Endothelial cell of umbilical vein (primary cell): ENCODE measurements at regions not wholly inside any gene's neighbourhood (a gene's known extent, or its start where the extent isn't known, plus 50 kb on each side); places are given as distances from the start of the nearest gene placed in this dataset.

Experiments
- BruUV-seq: library from RNA; stranded (reverse); fragments of 400-500 nt; replicated peaks from 2 replicates; lab custom pipeline; 2021; lab: Mats Ljungman, UMichigan
- CTCF ChIA-PET: fragments of 300-600, 350-600 bp; sonication (Branson Sonifier 250); formaldehyde crosslinking; loops from one replicate; lab custom pipeline; 2021; ENCODE audit warnings: antibody characterized with exemption, inconsistent platforms; lab: Charles Lee
- POLR2A ChIA-PET: fragments of 300-600, 350-600 bp; sonication (Branson Sonifier 250); formaldehyde crosslinking; loops from one replicate; lab custom pipeline; 2021; ENCODE audit warnings: antibody characterized with exemption, inconsistent platforms; lab: Charles Lee
- DNase-seq: peaks from one replicate; pipeline ENCODE4 v3.0.0-alpha.2; 2011; ENCODE audit warnings: low read depth, low spot score
- FAIRE-seq: peaks from 2 replicates; lab custom pipeline; 2011; peaks lifted over from hg19 to GRCh38; lab: Jason Lieb, UNC
- H2AFZ ChIP-seq: 2 replicates; pipeline ENCODE4 v1.6.0; 2012; ENCODE audit warnings: low read depth, low read length, control low read depth, inconsistent platforms
- H3K27ac ChIP-seq: 2 replicates; pipeline ENCODE4 v1.5.1; 2011; ENCODE audit warnings: low read depth, mild to moderate bottlenecking, control low read depth, low read length, moderate library complexity; ENCODE audit not compliant: insufficient read depth
- H3K27me3 ChIP-seq, 2 experiments: 2 replicates each; pipeline versions ENCODE4 v1.6.0 to v1.6.1; 2011; ENCODE audit warnings: low read length in 2 of 2, mixed read lengths in 1 of 2; ENCODE audit not compliant: control insufficient read depth in 2 of 2, insufficient read depth in 2 of 2
- H3K36me3 ChIP-seq, 2 experiments: 2 replicates in 1 of 2; 3 replicates in 1 of 2; pipeline ENCODE4 v1.5.1; 2011; ENCODE audit warnings: low read length in 2 of 2, mild to moderate bottlenecking in 1 of 2, moderate library complexity in 1 of 2; ENCODE audit not compliant: control insufficient read depth in 2 of 2, insufficient read depth in 2 of 2; ENCODE audit errors: extremely low read depth in 1 of 2
- H3K4me1 ChIP-seq: 3 replicates; pipeline ENCODE4 v1.5.1; 2011; ENCODE audit warnings: mild to moderate bottlenecking, low read length; ENCODE audit not compliant: control insufficient read depth, insufficient read depth; ENCODE audit errors: extremely low read depth
- H3K4me2 ChIP-seq: 2 replicates; pipeline ENCODE4 v1.6.1; 2011; ENCODE audit warnings: low read length, control low read depth, mixed read lengths; ENCODE audit not compliant: insufficient read depth
- H3K4me3 ChIP-seq, 3 experiments: fragments of 200-600 bp in 1 of 3; sonication (generic), shearing (Covaris generic) in 1 of 3; replicated peaks in 1 of 3; 2 replicates each; pipeline ENCODE4 v1.5.1; 2011 to 2016; ENCODE audit warnings: control low read depth in 3 of 3, low read length in 3 of 3, mild to moderate bottlenecking in 2 of 3, inconsistent platforms in 1 of 3, low read depth in 1 of 3, moderate library complexity in 1 of 3; ENCODE audit not compliant: insufficient read depth in 1 of 3
- H3K79me2 ChIP-seq: 2 replicates; pipeline ENCODE4 v1.6.0; 2012; ENCODE audit warnings: low read length, inconsistent platforms; ENCODE audit not compliant: control insufficient read depth, insufficient read depth
- H3K9ac ChIP-seq: replicated peaks from 2 replicates; pipeline ENCODE3; 2011; ENCODE audit warnings: low read length, control low read depth; ENCODE audit not compliant: insufficient read depth; ENCODE audit errors: extremely low read depth
- H3K9me1 ChIP-seq: replicated peaks from 3 replicates; pipeline ENCODE4 v1.6.0; 2011; ENCODE audit warnings: mild to moderate bottlenecking, low read length; ENCODE audit not compliant: control insufficient read depth, insufficient read depth; ENCODE audit errors: extremely low read depth
- H3K9me3 ChIP-seq: replicated peaks from 2 replicates; pipeline ENCODE4 v1.5.1; 2012; ENCODE audit warnings: low read length, inconsistent platforms; ENCODE audit not compliant: control insufficient read depth, insufficient read depth
- H4K20me1 ChIP-seq: replicated peaks from 2 replicates; pipeline ENCODE3; 2011; ENCODE audit warnings: mild to moderate bottlenecking, low read length; ENCODE audit not compliant: control insufficient read depth, insufficient read depth; ENCODE audit errors: extremely low read depth
- CTCF ChIP-seq, 2 donors: IDR thresholded peaks; 1 replicate in 1 of 2; 2 replicates in 1 of 2; pipeline ENCODE4 v1.5.1; 2011; ENCODE audit warnings: low read length in 2 of 2, mild to moderate bottlenecking in 2 of 2, moderate library complexity in 2 of 2, control low read depth in 1 of 2, inconsistent platforms in 1 of 2, low read depth in 1 of 2; ENCODE audit not compliant: insufficient read depth in 1 of 2; ENCODE audit errors: extremely low read depth in 1 of 2
- EZH2 ChIP-seq: IDR thresholded peaks from 2 replicates; pipeline ENCODE4 v1.6.1; 2012; ENCODE audit warnings: borderline replicate concordance, low read depth, mild to moderate bottlenecking, moderate library complexity, low read length, inconsistent platforms; ENCODE audit not compliant: severe bottlenecking
- FOS ChIP-seq: IDR thresholded peaks from 2 replicates; pipeline ENCODE4 v1.6.1; 2011; ENCODE audit warnings: mild to moderate bottlenecking, low read length, moderate library complexity, borderline replicate concordance; ENCODE audit not compliant: insufficient read depth
- GATA2 ChIP-seq: IDR thresholded peaks from 2 replicates; pipeline ENCODE4 v1.7.0; 2011; ENCODE audit warnings: low read depth, mild to moderate bottlenecking, moderate library complexity, mixed read lengths, low read length; ENCODE audit not compliant: insufficient read length, insufficient read depth
- JUN ChIP-seq: IDR thresholded peaks from 2 replicates; pipeline ENCODE4 v1.6.1; 2011; ENCODE audit warnings: borderline replicate concordance, low read depth; ENCODE audit not compliant: insufficient read length, insufficient read depth
- MAX ChIP-seq: IDR thresholded peaks from 2 replicates; pipeline ENCODE4 v1.6.1; 2011; ENCODE audit not compliant: insufficient read depth, insufficient read length
- MYC ChIP-seq: IDR thresholded peaks from one replicate; pipeline ENCODE4 v1.6.1; 2011; ENCODE audit warnings: mild to moderate bottlenecking, low read depth, low read length
- POLR2A ChIP-seq: IDR thresholded peaks from 2 replicates; pipeline ENCODE4 v1.6.1; 2012; ENCODE audit warnings: low read depth, mild to moderate bottlenecking, control low read depth, low read length
- POLR2AphosphoS5 ChIP-seq: IDR thresholded peaks from 2 replicates; pipeline ENCODE4 v1.6.1; 2012; ENCODE audit warnings: low read depth, mild to moderate bottlenecking, control low read depth, low read length, moderate library complexity; ENCODE audit not compliant: insufficient read depth
- dilution Hi-C: fragments of 300-500 bp; cut with MboI; formaldehyde crosslinking; loops from one replicate; pipeline ENCODE4 v1.15.0; 2019; ENCODE audit warnings: low sequenced_read_pairs; ENCODE audit not compliant: extremely low pct_ligation_motif_present
- intact Hi-C: fragments of 100-400 bp; cut with micrococcal nuclease; formaldehyde crosslinking; loops from one replicate; pipeline ENCODE4 v1.10.0; 2022

DNA sequence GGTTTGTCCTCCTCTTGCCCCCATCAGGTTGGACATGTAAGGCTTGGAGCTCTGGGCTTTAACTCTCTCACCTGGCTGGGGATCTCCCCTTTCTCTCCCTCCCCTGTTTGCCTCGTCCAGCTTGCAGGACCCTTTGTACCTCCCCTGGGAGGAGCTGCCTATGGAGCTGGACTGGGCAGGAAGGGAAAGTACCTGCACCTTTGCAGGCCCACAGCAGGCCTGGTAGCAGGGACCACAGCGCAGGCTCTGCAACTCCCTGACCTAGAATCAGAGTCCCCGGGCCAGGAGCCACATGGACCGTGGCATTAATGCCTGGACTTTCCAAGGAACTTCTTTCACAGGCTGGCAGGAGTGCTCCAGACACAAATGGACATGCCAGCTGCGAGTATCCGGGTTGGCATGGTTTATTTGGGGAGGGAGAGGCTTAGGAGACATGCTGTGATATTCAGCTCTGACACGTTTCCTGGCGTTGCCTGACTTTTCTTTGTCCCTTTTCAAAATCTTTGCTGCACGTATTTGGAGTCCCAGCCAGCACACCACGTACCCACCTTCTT is 268.5 kb upstream of the EXOC2 start:
- no peaks in the 10 kb centered on the region for H3K9me3 ChIP-seq
- H3K36me3 ChIP-seq = no peaks in the 10 kb centered on the region
- no peaks in the 10 kb centered on the region for H3K9me1 ChIP-seq
- no peak overlapping the region for H3K4me2 ChIP-seq
- no peaks in the 10 kb centered on the region for H3K4me1 ChIP-seq
- no peak overlapping the region for H3K27ac ChIP-seq
- TF ChIP-seq FOS (no peak), JUN (no peak), POLR2AphosphoS5 (no peak), GATA2 (no peak), EZH2 (no peak), POLR2A (no peak), MYC (no peak)
- H3K4me3 ChIP-seq = no peak overlapping the region
- FAIRE-seq (no peak), DNase-seq (no peak)
- dilution Hi-C loops = no loop called here
- no peaks in the 10 kb centered on the region for H3K27me3 ChIP-seq
- no peaks in the 10 kb centered on the region for H3K79me2 ChIP-seq
- CTCF ChIA-PET = no interaction called here
- H3K9ac ChIP-seq = no peak overlapping the region
- intact Hi-C loops = no loop called here
- H4K20me1 ChIP-seq = no peaks in the 10 kb centered on the region
- BruUV-seq = no TSS peak
- H2AFZ ChIP-seq = no peak overlapping the region
- POLR2A ChIA-PET = no interaction called here

- ChIA-PET POLR2A (no interaction called here), CTCF (no interaction called here)
- no peak overlapping the region for H3K9ac ChIP-seq
- H3K79me2 ChIP-seq = no peaks in the 10 kb centered on the region
- no peak for TF ChIP-seq GATA2
- TF ChIP-seq CTCF (IDR thresholded peaks at IDR 0.05; ENCODE audit: extremely low read depth in 1 of 2, insufficient read depth in 1 of 2, low read depth in 1 of 2, low read length in 2 of 2) = no peak
- no peak for TF ChIP-seq MYC
- TF ChIP-seq FOS = no peak
- no peak for TF ChIP-seq POLR2A
- TF ChIP-seq POLR2AphosphoS5 = no peak
- TF ChIP-seq JUN = no peak
- no peak for TF ChIP-seq MAX
- TF ChIP-seq EZH2 = no peak
- no peaks in the 10 kb centered on the region for H3K9me3 ChIP-seq
- H3K4me2 ChIP-seq = no peak overlapping the region
- BruUV-seq = no TSS peak
- no peak overlapping the region for H3K4me3 ChIP-seq
- no peak for DNase-seq
- H3K36me3 ChIP-seq = no peaks in the 10 kb centered on the region
- H4K20me1 ChIP-seq = no peaks in the 10 kb centered on the region
- no peaks in the 10 kb centered on the region for H3K4me1 ChIP-seq
- intact Hi-C loops = no loop called here
- H3K9me1 ChIP-seq = no peaks in the 10 kb centered on the region
- no peak overlapping the region for H3K27ac ChIP-seq
- dilution Hi-C loops = no loop called here
- H3K27me3 ChIP-seq = no peaks in the 10 kb centered on the region
- H2AFZ ChIP-seq = no peak overlapping the region
- FAIRE-seq = no peak
Observed at GRCh38 chr6:960356-960755, 267.4 kb upstream of the EXOC2 start.
